ENCODE measurements at regions not wholly inside any gene's neighbourhood (a gene's known extent, or its start where the extent isn't known, plus 50 kb on each side); places are given as distances from the start of the nearest gene placed in this dataset.

DNA sequence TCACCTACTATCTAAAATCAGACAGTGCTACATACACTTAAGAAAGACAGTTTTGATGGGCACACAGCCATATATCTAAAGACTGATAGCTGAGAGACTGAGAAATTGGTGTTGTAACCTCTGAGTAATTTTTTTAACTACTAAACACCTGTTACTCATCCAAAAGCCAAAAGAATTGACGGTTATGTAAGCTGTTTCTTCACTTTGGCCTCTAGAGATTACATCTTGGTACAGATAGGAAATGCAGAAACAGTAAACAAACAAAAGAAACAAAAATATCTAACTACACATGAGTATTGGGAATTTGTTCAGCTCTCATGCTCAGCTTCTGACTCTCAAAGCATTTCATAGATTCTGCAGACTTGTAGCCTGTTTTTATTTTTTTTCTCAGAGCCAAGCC is 152.1 kb upstream of the GAS1 start:
- TF ChIP-seq POLR2A (IDR thresholded peaks at IDR 0.05; ENCODE audit: low read depth, low read length) (no peak), POLR2AphosphoS5 (IDR thresholded peaks at IDR 0.05; ENCODE audit: insufficient read depth, low read depth, low read length) (no peak), EZH2 (IDR thresholded peaks at IDR 0.05; ENCODE audit: borderline replicate concordance, low read depth, low read length, severe bottlenecking) (no peak), JUN (IDR thresholded peaks at IDR 0.05; ENCODE audit: borderline replicate concordance, insufficient read depth, insufficient read length, low read depth) (no peak), FOS (IDR thresholded peaks at IDR 0.05; ENCODE audit: borderline replicate concordance, insufficient read depth, low read length) (no peak), GATA2 (IDR thresholded peaks at IDR 0.05; ENCODE audit: insufficient read depth, insufficient read length, low read depth, low read length) (no peak), MYC (IDR thresholded peaks at IDR 0.05; ENCODE audit: low read depth, low read length) (no peak)
- TF ChIP-seq, protein P1, sequence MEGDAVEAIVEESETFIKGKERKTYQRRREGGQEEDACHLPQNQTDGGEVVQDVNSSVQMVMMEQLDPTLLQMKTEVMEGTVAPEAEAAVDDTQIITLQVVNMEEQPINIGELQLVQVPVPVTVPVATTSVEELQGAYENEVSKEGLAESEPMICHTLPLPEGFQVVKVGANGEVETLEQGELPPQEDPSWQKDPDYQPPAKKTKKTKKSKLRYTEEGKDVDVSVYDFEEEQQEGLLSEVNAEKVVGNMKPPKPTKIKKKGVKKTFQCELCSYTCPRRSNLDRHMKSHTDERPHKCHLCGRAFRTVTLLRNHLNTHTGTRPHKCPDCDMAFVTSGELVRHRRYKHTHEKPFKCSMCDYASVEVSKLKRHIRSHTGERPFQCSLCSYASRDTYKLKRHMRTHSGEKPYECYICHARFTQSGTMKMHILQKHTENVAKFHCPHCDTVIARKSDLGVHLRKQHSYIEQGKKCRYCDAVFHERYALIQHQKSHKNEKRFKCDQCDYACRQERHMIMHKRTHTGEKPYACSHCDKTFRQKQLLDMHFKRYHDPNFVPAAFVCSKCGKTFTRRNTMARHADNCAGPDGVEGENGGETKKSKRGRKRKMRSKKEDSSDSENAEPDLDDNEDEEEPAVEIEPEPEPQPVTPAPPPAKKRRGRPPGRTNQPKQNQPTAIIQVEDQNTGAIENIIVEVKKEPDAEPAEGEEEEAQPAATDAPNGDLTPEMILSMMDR (IDR thresholded peaks at IDR 0.05; ENCODE audit: extremely low read depth in 1 of 2, insufficient read depth in 1 of 2, low read depth in 1 of 2, low read length in 2 of 2), result no peak
- TF ChIP-seq, protein P2, sequence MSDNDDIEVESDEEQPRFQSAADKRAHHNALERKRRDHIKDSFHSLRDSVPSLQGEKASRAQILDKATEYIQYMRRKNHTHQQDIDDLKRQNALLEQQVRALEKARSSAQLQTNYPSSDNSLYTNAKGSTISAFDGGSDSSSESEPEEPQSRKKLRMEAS (IDR thresholded peaks at IDR 0.05; ENCODE audit: insufficient read depth, insufficient read length), result no peak

All from endothelial cell of umbilical vein (primary cell).